Psoas muscle (tissue), 7 donors: ENCODE measurements at regions not wholly inside any gene's neighbourhood (a gene's known extent, or its start where the extent isn't known, plus 50 kb on each side); places are given as distances from the start of the nearest gene placed in this dataset.

Experiments
- ATAC-seq, 4 donors: fragments of 200-7000 bp; cut with Tn5 transposase; one replicate each; pipeline ENCODE4 v1.9.1; 2020; ENCODE audit warnings: moderate library complexity in 3 of 4, mild to moderate bottlenecking in 2 of 4
- DNase-seq, 2 donors: peaks; one replicate each; pipeline ENCODE4 v3.0.0-alpha.2; 2020
- H3K27ac ChIP-seq: fragments of 200-600 bp; one replicate; pipeline ENCODE4 v1.8.0; 2022
- H3K27me3 ChIP-seq, 3 donors: fragments of 200-600 bp in 1 of 3; one replicate each; pipeline versions ENCODE4 v1.6.1 to v1.8.0; 2013 to 2022; ENCODE audit warnings: low read length in 2 of 3, mild to moderate bottlenecking in 2 of 3, moderate library complexity in 1 of 3; ENCODE audit not compliant: insufficient read depth in 3 of 3
- H3K36me3 ChIP-seq, 2 donors: fragments of 200-600 bp in 1 of 2; one replicate each; pipeline versions ENCODE4 v1.6.1 to v1.8.0; 2013 to 2022; ENCODE audit warnings: low read depth in 1 of 2, mild to moderate bottlenecking in 1 of 2, moderate library complexity in 1 of 2; ENCODE audit not compliant: insufficient read depth in 1 of 2
- H3K4me1 ChIP-seq: fragments of 200-600 bp; one replicate; pipeline ENCODE4 v1.8.0; 2022
- H3K4me3 ChIP-seq: fragments of 200-600 bp; one replicate; pipeline ENCODE4 v1.8.0; 2022; ENCODE audit warnings: mild to moderate bottlenecking
- H3K9me3 ChIP-seq: fragments of 200-600 bp; one replicate; pipeline ENCODE4 v1.8.0; 2022
- WGBS, 3 donors: extraction: QIAGEN DNeasy Blood & Tissue Kit; methylation state at CpG; one replicate each; pipeline versions ENCODE4 v1.1.6 to v1.1.7; 2013; 5-methylcytosine and 5-hydroxymethylcytosine counted together
- intact Hi-C, 2 donors: fragments of 100-400 bp; cut with DNase I; formaldehyde crosslinking; loops; one replicate each; pipeline versions ENCODE4 v1.11.0 to v1.14.2; 2022
- TF ChIP-seq, protein P1 (sequence below): fragments of 200-600 bp; IDR thresholded peaks from one replicate; pipeline ENCODE4 v1.8.0; 2022; ENCODE audit warnings: antibody characterized with exemption
- donor health status: healthy with polysubstance abuse.
- donor health status: DM: no; HTN: no; CAD: no; lungs with moderate emphysema.
- donor health status: Bipolar disorder and iron deficiency.
- donor health status: healthy.
- donor health status: DM: yes; HTN: yes; CAD: no.
- donor health status: DM: no; HTN: no; CAD: no.
- donor health status: DM: yes; HTN: yes; CAD: no.

DNA sequence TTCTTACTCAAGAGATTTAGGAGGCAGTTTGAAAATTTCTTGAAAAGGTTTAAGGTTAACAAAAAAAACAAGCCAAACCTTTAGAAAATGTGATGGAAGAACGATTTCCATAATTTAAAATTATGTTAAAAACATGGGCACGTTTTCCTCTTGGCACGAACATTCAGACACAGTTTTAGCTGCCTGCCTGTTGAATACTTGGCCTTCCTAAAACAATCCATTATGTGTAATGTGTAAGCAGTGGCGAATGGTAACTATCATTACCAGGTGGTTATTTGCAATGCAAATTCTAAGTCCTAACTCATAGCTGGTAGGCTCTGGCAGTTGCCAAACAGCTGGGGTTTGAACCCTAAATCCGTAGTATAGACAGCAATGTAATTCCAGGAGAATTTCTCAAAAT, 1425.7 kb upstream of the SLC10A2 start:
- Histone ChIP-seq H3K9me3 (no peaks in the 10 kb centered on the region), H3K36me3 (no peaks in the 10 kb centered on the region), H3K4me3 (no peak overlapping the region), H3K27me3 (no peaks in the 10 kb centered on the region), H3K4me1 (no peaks in the 10 kb centered on the region), H3K27ac (no peak overlapping the region)
- 45 to 54% (median 54%) methylated on average over 5 of the region's 5 CpGs for WGBS, 3 donors
- intact Hi-C loops, result no loop called here
- ATAC-seq, result no peak
- DNase-seq, result no peak
- TF ChIP-seq, protein P1, sequence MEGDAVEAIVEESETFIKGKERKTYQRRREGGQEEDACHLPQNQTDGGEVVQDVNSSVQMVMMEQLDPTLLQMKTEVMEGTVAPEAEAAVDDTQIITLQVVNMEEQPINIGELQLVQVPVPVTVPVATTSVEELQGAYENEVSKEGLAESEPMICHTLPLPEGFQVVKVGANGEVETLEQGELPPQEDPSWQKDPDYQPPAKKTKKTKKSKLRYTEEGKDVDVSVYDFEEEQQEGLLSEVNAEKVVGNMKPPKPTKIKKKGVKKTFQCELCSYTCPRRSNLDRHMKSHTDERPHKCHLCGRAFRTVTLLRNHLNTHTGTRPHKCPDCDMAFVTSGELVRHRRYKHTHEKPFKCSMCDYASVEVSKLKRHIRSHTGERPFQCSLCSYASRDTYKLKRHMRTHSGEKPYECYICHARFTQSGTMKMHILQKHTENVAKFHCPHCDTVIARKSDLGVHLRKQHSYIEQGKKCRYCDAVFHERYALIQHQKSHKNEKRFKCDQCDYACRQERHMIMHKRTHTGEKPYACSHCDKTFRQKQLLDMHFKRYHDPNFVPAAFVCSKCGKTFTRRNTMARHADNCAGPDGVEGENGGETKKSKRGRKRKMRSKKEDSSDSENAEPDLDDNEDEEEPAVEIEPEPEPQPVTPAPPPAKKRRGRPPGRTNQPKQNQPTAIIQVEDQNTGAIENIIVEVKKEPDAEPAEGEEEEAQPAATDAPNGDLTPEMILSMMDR, result no peak

DNA sequence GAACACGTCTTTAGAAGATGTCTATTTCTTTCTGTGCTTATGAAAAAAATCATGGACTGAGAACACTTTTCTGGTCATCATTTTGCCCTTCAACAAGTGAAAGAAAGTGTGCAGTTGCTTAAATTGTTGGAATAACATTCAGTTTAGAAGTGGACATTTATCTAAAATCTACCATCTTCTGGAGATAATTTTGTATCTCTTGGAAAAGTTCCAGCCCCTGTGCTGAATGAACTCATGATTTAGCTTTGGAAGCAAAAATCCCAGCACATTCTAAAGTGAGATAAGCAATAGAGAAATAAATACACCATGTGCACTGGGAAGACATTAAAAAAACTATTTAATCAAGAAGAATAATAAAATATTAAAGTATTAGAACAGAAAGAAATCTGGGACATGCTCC, 1420.8 kb upstream of the SLC10A2 start:
- TF ChIP-seq, protein P1, result no peak
- Histone ChIP-seq H3K27ac (no peak overlapping the region), H3K4me3 (no peak overlapping the region), H3K27me3 (no peaks in the 10 kb centered on the region), H3K36me3 (no peaks in the 10 kb centered on the region), H3K9me3 (no peaks in the 10 kb centered on the region), H3K4me1 (no peaks in the 10 kb centered on the region)
- WGBS, 3 donors, result 24 to 38% (median 26%) methylated on average over 1 of the region's 1 CpG
- ATAC-seq, result no peak
- DNase-seq, result no peak
- intact Hi-C loops, result no loop called here

- Histone ChIP-seq H3K27ac (no peak overlapping the region), H3K36me3 (no peaks in the 10 kb centered on the region), H3K4me1 (no peaks in the 10 kb centered on the region), H3K9me3 (no peaks in the 10 kb centered on the region), H3K27me3 (no peaks in the 10 kb centered on the region), H3K4me3 (no peak overlapping the region)
- TF ChIP-seq, protein P1, result no peak
- WGBS, 3 donors, result 2 to 5% (median 3%) methylated on average over 1 of the region's 1 CpG
- intact Hi-C loops, result no loop called here
- ATAC-seq (no peak), DNase-seq (no peak)
Observed at GRCh38 chr13:104485571-104485970, 1419.4 kb upstream of the SLC10A2 start.

DNA sequence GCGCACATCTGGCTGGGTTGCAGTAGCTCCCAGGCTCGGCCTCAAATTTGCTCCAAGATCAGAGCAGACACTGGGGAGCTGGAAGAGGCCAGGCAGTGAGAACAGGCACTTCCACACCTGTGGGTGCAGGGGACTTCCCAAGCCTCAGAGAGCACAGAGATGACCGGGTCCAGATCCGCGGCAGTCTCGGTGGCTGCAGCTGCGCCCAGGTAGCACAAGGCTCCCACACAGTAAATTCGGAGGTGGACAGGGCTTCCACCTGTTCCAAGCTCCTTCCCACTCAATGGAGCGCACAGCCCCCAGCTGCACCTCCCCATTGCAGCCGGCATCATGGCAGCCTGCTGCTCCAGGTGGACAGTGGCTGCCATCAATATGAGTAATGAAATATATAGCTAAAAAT, 1417.4 kb upstream of the SLC10A2 start:
- TF ChIP-seq, protein P1, result no peak
- Histone ChIP-seq H3K4me1 (no peaks in the 10 kb centered on the region), H3K36me3 (no peaks in the 10 kb centered on the region), H3K27me3 (no peaks in the 10 kb centered on the region), H3K9me3 (no peaks in the 10 kb centered on the region), H3K27ac (no peak overlapping the region), H3K4me3 (no peak overlapping the region)
- ATAC-seq, result no peak
- WGBS, 3 donors, result 93 to 95% (median 94%) methylated on average over 10 of the region's 10 CpGs
- no peak for DNase-seq
- intact Hi-C loops, result no loop called here

GRCh38 chr13:104477261-104477660, 1411.0 kb upstream of the SLC10A2 start:
- Histone ChIP-seq H3K27me3 (no peaks in the 10 kb centered on the region), H3K4me1 (no peaks in the 10 kb centered on the region), H3K9me3 (no peaks in the 10 kb centered on the region), H3K36me3 (no peaks in the 10 kb centered on the region), H3K4me3 (no peak overlapping the region), H3K27ac (no peak overlapping the region)
- intact Hi-C loops, result no loop called here
- TF ChIP-seq, protein P1, result no peak
- WGBS, 3 donors, result 92 to 98% (median 97%) methylated on average over 2 of the region's 2 CpGs
- DNase-seq (no peak), ATAC-seq (no peak)
